OCI-LY7 (cell line): ENCODE measurements at regions not wholly inside any gene's neighbourhood (a gene's known extent, or its start where the extent isn't known, plus 50 kb on each side); places are given as distances from the start of the nearest gene placed in this dataset.

ENCODE experiments used
- BruUV-seq: library from RNA; stranded (reverse); fragments of 400-500 nt; replicated peaks from 2 replicates; lab custom pipeline; 2021; lab: Mats Ljungman, UMichigan
- CTCF ChIA-PET: fragments of 300-600 bp; sonication (Branson Sonifier 250); formaldehyde crosslinking; loops from one replicate; lab custom pipeline; 2022; ENCODE audit warnings: antibody characterized with exemption; ENCODE audit not compliant: unreplicated experiment; lab: Charles Lee
- POLR2A ChIA-PET: fragments of 300-600 bp; sonication (Branson Sonifier 250); formaldehyde crosslinking; loops from one replicate; lab custom pipeline; 2022; ENCODE audit warnings: antibody characterized with exemption; lab: Charles Lee
- DNase-seq: peaks from one replicate; pipeline ENCODE4 v3.0.0-alpha.2; 2015; ENCODE audit warnings: low spot score
- H2AFZ ChIP-seq: fragments of 200-600 bp; sonication (generic), shearing (Covaris generic); 2 replicates; pipeline ENCODE4 v1.6.1; 2014; ENCODE audit warnings: mild to moderate bottlenecking, antibody characterized with exemption, low read length, moderate library complexity
- H3K27ac ChIP-seq: fragments of 200-600 bp; sonication (generic); 2 replicates; pipeline ENCODE4 v1.5.1; 2014; ENCODE audit warnings: mixed run types, low read depth, mild to moderate bottlenecking, moderate library complexity, low read length, inconsistent platforms; ENCODE audit not compliant: poor library complexity, severe bottlenecking
- H3K36me3 ChIP-seq: fragments of 200-600 bp; sonication (generic); 2 replicates; pipeline ENCODE4 v1.6.1; 2014; ENCODE audit warnings: mild to moderate bottlenecking, antibody characterized with exemption, low read length, moderate library complexity, mixed read lengths; ENCODE audit not compliant: insufficient read depth
- H3K4me1 ChIP-seq: fragments of 200-600 bp; sonication (generic); 2 replicates; pipeline ENCODE4 v1.5.1; 2014; ENCODE audit warnings: mild to moderate bottlenecking, low read length; ENCODE audit not compliant: insufficient read depth, poor library complexity, severe bottlenecking
- H3K4me2 ChIP-seq: fragments of 200-600 bp; sonication (generic); 2 replicates; pipeline ENCODE4 v1.6.1; 2014; ENCODE audit warnings: mild to moderate bottlenecking, low read length
- H3K4me3 ChIP-seq: fragments of 200-600 bp; sonication (generic); 2 replicates; pipeline ENCODE4 v1.5.1; 2014; ENCODE audit warnings: mild to moderate bottlenecking, low read depth, low read length; ENCODE audit not compliant: poor library complexity, severe bottlenecking
- H3K79me2 ChIP-seq: fragments of 200-600 bp; sonication (generic); 2 replicates; pipeline ENCODE4 v1.6.1; 2016; ENCODE audit warnings: low read depth, mild to moderate bottlenecking, low read length, moderate library complexity, mixed read lengths; ENCODE audit not compliant: insufficient read depth
- H3K9me2 ChIP-seq: fragments of 200-600 bp; sonication (generic); 2 replicates; pipeline ENCODE4 v1.6.1; 2016; ENCODE audit warnings: mild to moderate bottlenecking, low read length, mixed read lengths; ENCODE audit not compliant: insufficient read depth
- H3K9me3 ChIP-seq: fragments of 200-600 bp; sonication (generic); 2 replicates; pipeline ENCODE4 v1.6.1; 2014; ENCODE audit warnings: mild to moderate bottlenecking, mixed run types, low read length, mixed read lengths
- H4K20me1 ChIP-seq: fragments of 200-600 bp; sonication (generic); 2 replicates; pipeline ENCODE4 v1.6.1; 2014; ENCODE audit warnings: mild to moderate bottlenecking, antibody characterized with exemption, low read length, moderate library complexity, mixed read lengths; ENCODE audit not compliant: insufficient read depth
- EZH2phosphoT487 ChIP-seq: fragments of 200-600 bp; sonication (generic); IDR thresholded peaks from 2 replicates; pipeline ENCODE4 v1.6.1; 2018; ENCODE audit warnings: low read depth, borderline replicate concordance, mild to moderate bottlenecking, mixed run types, antibody characterized with exemption, low read length, moderate library complexity, mixed read lengths
- intact Hi-C: fragments of 100-400 bp; cut with micrococcal nuclease; formaldehyde crosslinking; loops from one replicate; pipeline ENCODE4 v1.10.0; 2022; ENCODE audit not compliant: unreplicated experiment
- TF ChIP-seq, protein P1 (sequence below): fragments of 200-600 bp; sonication (generic); conservative IDR thresholded peaks from 2 replicates; pipeline ENCODE4 v1.5.1; 2014; ENCODE audit warnings: mild to moderate bottlenecking, antibody characterized with exemption, low read length, moderate library complexity, mixed read lengths

DNA sequence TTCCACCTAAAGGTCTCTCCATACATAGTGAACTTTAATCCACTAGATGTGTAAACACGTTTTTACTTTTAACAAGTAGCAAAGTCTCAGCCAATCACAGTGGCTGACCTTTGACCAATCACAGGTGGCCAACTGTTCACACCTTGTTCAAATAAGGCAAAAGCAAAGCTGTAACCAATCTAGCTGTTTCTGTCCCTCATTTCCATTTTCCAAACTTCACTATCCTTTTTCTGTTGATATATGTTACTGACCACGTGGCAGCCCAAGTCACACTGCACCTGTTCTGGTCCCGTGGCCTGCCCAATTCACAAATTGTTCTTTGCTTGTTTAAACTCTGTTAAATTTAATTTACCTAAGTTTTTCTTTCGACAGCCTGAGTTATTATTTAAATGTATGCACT is 393.5 kb upstream of the NETO1 start:
- H3K4me3 ChIP-seq: no peak overlapping the region
- no TSS peak for BruUV-seq
- H3K9me2 ChIP-seq: no peaks in the 10 kb centered on the region
- no peak overlapping the region for H3K27ac ChIP-seq
- H3K4me1 ChIP-seq: no peaks in the 10 kb centered on the region
- no peaks in the 10 kb centered on the region for H3K36me3 ChIP-seq
- H3K9me3 ChIP-seq: no peaks in the 10 kb centered on the region
- H3K79me2 ChIP-seq: no peaks in the 10 kb centered on the region
- intact Hi-C loops: no loop called here
- TF ChIP-seq, protein P1, sequence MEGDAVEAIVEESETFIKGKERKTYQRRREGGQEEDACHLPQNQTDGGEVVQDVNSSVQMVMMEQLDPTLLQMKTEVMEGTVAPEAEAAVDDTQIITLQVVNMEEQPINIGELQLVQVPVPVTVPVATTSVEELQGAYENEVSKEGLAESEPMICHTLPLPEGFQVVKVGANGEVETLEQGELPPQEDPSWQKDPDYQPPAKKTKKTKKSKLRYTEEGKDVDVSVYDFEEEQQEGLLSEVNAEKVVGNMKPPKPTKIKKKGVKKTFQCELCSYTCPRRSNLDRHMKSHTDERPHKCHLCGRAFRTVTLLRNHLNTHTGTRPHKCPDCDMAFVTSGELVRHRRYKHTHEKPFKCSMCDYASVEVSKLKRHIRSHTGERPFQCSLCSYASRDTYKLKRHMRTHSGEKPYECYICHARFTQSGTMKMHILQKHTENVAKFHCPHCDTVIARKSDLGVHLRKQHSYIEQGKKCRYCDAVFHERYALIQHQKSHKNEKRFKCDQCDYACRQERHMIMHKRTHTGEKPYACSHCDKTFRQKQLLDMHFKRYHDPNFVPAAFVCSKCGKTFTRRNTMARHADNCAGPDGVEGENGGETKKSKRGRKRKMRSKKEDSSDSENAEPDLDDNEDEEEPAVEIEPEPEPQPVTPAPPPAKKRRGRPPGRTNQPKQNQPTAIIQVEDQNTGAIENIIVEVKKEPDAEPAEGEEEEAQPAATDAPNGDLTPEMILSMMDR: no peak
- no peak for TF ChIP-seq EZH2phosphoT487
- H3K4me2 ChIP-seq: no peak overlapping the region
- H2AFZ ChIP-seq: no peak overlapping the region
- no peak for DNase-seq
- H4K20me1 ChIP-seq: no peaks in the 10 kb centered on the region
- ChIA-PET POLR2A (no interaction called here), CTCF (no interaction called here)

DNA sequence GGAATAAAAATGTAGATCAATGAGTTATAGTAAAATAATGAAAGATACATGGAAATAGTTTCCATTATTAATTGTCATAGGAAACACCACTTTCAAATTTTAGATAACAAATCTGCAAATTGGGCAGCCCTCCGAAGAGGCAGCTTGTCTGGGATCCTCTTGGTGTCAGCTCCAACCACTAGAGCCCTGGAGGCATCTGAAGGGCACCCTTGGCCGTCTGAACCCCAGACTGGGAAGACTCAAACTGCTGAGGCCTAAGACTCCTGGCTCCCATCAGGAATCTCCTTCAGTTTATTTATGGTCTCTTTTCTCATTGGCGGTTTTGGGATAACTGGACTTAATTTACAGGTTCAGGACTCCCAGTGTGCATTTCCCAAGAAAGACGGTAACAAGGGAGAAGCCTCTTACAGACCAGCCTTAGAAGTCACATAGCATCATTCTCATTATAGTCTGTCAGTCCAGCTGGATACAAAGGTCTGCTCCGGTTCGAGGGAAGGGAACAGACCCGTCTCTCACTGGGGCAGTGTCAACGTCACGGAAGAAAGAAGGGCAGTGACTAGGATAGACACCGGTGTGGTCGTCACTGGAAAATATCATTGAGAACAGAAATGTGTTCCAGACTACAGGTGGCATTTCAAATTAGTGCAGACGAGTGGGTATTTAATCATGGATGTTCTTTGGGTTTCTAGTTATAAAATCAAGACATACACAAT is 390.7 kb upstream of the NETO1 start:
- ChIA-PET POLR2A (no interaction called here), CTCF (no interaction called here)
- BruUV-seq: no TSS peak
- no peaks in the 10 kb centered on the region for H3K9me3 ChIP-seq
- no peaks in the 10 kb centered on the region for H4K20me1 ChIP-seq
- DNase-seq: no peak
- no peak overlapping the region for H3K27ac ChIP-seq
- intact Hi-C loops: no loop called here
- H3K4me1 ChIP-seq: no peaks in the 10 kb centered on the region
- no peak overlapping the region for H2AFZ ChIP-seq
- H3K4me3 ChIP-seq: no peak overlapping the region
- no peaks in the 10 kb centered on the region for H3K36me3 ChIP-seq
- no peaks in the 10 kb centered on the region for H3K79me2 ChIP-seq
- H3K9me2 ChIP-seq: no peaks in the 10 kb centered on the region
- no peak for TF ChIP-seq EZH2phosphoT487
- TF ChIP-seq, protein P1: no peak
- H3K4me2 ChIP-seq: no peak overlapping the region

DNA sequence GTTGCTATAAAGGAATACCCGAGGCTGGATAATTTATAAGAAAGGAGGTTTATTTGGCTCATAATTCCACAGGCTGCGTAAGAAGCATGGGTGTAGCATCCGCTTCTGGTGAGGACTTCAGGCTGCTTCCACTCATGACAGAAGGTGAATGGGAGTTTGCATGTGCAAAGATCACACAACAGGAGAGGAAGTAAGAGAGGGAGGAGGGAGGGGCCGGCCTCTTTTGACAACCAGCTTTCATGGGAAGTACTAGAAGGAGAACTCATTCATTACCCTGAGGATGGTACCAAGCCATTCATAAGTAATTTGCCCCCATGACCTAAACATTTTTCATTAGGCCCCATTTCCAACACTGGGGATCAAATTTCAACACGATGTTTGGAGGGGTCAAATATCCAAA is 386.8 kb upstream of the NETO1 start:
- Histone ChIP-seq H3K9me3 (no peaks in the 10 kb centered on the region), H3K79me2 (no peaks in the 10 kb centered on the region), H3K4me2 (no peak overlapping the region), H3K9me2 (no peaks in the 10 kb centered on the region), H4K20me1 (no peaks in the 10 kb centered on the region), H3K4me3 (no peak overlapping the region), H2AFZ (no peak overlapping the region), H3K27ac (no peak overlapping the region), H3K4me1 (no peaks in the 10 kb centered on the region), H3K36me3 (no peaks in the 10 kb centered on the region)
- intact Hi-C loops: no loop called here
- no peak for DNase-seq
- no peak for TF ChIP-seq EZH2phosphoT487
- TF ChIP-seq, protein P1: no peak
- no TSS peak for BruUV-seq
- ChIA-PET CTCF (no interaction called here), POLR2A (interaction anchor here (0.7 kb wide), 1 partner anchor 38 kb away, joined by 3 read pairs; no protein-coding TSS in a partner anchor)
